AG09319 (cell line): ENCODE measurements at regions not wholly inside any gene's neighbourhood (a gene's known extent, or its start where the extent isn't known, plus 50 kb on each side); places are given as distances from the start of the nearest gene placed in this dataset.
"Not testable (repeated sequence)": the region's sequence is repeated elsewhere in the genome, so short reads cannot be mapped to it uniquely, and the experiment has no call there.

Source experiments
- DNase-seq: peaks from one replicate; pipeline ENCODE4 v3.0.0-alpha.2; 2010; ENCODE audit warnings: low read depth; ENCODE audit errors: extremely low read depth
- TF ChIP-seq, protein P1 (sequence below): IDR thresholded peaks from 2 replicates; pipeline ENCODE4 v1.5.1; 2011; ENCODE audit warnings: low read depth, mild to moderate bottlenecking, inconsistent platforms, low read length, moderate library complexity

GRCh38 chr12:124088217-124088907 lies 115.3 kb downstream of the ZNF664 start:
- TF ChIP-seq, protein P1, sequence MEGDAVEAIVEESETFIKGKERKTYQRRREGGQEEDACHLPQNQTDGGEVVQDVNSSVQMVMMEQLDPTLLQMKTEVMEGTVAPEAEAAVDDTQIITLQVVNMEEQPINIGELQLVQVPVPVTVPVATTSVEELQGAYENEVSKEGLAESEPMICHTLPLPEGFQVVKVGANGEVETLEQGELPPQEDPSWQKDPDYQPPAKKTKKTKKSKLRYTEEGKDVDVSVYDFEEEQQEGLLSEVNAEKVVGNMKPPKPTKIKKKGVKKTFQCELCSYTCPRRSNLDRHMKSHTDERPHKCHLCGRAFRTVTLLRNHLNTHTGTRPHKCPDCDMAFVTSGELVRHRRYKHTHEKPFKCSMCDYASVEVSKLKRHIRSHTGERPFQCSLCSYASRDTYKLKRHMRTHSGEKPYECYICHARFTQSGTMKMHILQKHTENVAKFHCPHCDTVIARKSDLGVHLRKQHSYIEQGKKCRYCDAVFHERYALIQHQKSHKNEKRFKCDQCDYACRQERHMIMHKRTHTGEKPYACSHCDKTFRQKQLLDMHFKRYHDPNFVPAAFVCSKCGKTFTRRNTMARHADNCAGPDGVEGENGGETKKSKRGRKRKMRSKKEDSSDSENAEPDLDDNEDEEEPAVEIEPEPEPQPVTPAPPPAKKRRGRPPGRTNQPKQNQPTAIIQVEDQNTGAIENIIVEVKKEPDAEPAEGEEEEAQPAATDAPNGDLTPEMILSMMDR = no peak
- DNase-seq = no peak

DNA sequence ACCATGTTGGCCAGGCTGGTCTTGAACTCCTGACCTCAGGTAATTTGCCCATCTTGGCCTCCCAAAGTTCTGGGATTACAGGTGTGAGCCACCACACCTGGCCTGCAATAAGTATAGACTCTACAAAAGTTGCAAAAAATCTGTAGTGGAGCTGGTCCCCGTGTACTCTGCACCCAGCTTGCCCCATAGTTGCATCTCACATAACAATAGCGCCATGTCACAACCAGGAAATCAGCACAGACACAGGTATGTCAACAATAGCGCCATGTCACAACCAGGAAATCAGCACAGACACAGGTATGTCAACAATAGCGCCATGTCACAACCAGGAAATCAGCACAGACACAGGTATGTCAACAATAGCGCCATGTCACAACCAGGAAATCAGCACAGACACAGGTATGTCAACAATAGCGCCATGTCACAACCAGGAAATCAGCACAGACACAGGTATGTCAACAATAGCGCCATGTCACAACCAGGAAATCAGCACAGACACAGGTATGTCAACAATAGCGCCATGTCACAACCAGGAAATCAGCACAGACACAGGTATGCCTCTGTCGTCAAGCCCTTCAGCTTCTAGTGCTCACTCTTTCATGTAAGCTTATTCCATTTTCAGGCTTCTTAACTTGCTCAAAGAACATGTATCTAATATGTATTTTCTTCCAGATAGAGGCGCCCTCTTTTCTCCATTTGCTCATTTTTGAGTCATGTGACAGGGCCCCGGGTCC lies 116.3 kb downstream of the ZNF664 start:
- not testable (repeated sequence) for DNase-seq

GRCh38 chr12:124091835-124092234 lies 118.8 kb downstream of the ZNF664 start:
- TF ChIP-seq, protein P1 = no peak
- DNase-seq = no peak

DNA sequence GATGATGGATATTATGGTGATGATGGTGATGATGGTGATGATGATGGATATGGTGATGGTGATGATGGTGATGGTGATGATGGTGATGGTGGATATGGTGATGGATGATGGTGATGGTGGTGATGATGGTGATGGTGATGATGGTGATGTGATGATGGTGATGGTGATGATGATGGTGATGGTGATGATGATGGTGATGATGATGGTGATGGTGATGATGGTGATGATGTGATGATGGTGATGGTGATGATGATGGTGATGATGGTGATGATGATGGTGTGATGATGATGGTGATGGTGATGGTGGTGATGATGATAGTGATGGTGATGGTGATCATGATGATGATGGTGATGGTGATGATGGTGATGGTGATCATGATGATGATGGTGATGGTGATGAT lies 119.5 kb downstream of the ZNF664 start:
- DNase-seq = not testable (repeated sequence)

GRCh38 chr12:124093297-124093696 lies 120.3 kb downstream of the ZNF664 start:
- TF ChIP-seq, protein P1 = no peak
- DNase-seq = no peak

- DNase-seq = no peak
- TF ChIP-seq, protein P1 = no peak
Observed at GRCh38 chr12:124094188-124094587, 121.2 kb downstream of the ZNF664 start.

GRCh38 chr12:124094733-124095132 lies 121.7 kb downstream of the ZNF664 start:
- TF ChIP-seq, protein P1 = no peak
- no peak for DNase-seq

DNA sequence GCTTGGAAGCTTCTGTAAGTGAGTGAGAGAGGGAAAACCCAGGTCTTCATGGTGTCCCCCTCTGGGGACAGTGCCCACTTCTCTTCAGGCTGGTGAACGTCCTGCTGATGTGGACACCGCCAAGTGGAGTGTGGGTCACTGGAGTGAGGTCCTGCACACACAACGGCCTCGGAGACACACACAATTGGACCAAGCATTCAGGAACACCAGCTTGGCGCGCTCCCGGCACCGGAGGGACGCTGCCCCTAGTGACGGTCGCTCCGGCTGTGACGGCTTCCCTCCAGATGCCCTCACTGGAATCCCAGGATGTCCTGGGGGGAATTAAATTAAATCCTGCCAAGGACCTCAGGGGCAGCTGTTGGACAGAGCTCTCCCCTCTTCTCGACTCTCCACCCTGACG lies 123.1 kb downstream of the ZNF664 start:
- no peak for DNase-seq
- TF ChIP-seq, protein P1 = no peak
